Hepatocyte (in vitro differentiated cells): ENCODE measurements at regions not wholly inside any gene's neighbourhood (a gene's known extent, or its start where the extent isn't known, plus 50 kb on each side); places are given as distances from the start of the nearest gene placed in this dataset.

Source experiments
- DNase-seq: peaks from one replicate; pipeline ENCODE4 v3.0.0-alpha.2; 2016; ENCODE audit warnings: low spot score
- H2AFZ ChIP-seq: fragments of 200-600 bp; sonication (generic); 2 replicates; pipeline ENCODE4 v1.6.0; 2016; ENCODE audit warnings: antibody characterized with exemption, mild to moderate bottlenecking
- H3K27ac ChIP-seq: fragments of 200-600 bp; sonication (generic); 2 replicates; pipeline ENCODE4 v1.5.1; 2016; ENCODE audit warnings: mild to moderate bottlenecking
- H3K27me3 ChIP-seq: fragments of 200-600 bp; sonication (generic); 2 replicates; pipeline ENCODE4 v1.6.1; 2016
- H3K36me3 ChIP-seq: fragments of 200-600 bp; sonication (generic); replicated peaks from 2 replicates; pipeline ENCODE4 v1.5.1; 2016; ENCODE audit warnings: low read depth; ENCODE audit not compliant: insufficient read depth
- H3K4me1 ChIP-seq: fragments of 200-600 bp; sonication (generic); 2 replicates; pipeline ENCODE4 v1.5.1; 2016; ENCODE audit warnings: mild to moderate bottlenecking, moderate library complexity; ENCODE audit not compliant: insufficient read depth
- H3K4me2 ChIP-seq: fragments of 200-600 bp; sonication (generic); 2 replicates; pipeline ENCODE4 v1.6.0; 2016
- H3K4me3 ChIP-seq: fragments of 200-600 bp; sonication (generic); 2 replicates; pipeline ENCODE4 v1.5.1; 2016; ENCODE audit warnings: mild to moderate bottlenecking
- H3K79me2 ChIP-seq: fragments of 200-600 bp; sonication (generic); 2 replicates; pipeline ENCODE4 v1.6.0; 2017; ENCODE audit warnings: mild to moderate bottlenecking
- H3K9me2 ChIP-seq: fragments of 200-600 bp; sonication (generic); replicated peaks from 2 replicates; pipeline ENCODE4 v1.6.0; 2017; ENCODE audit warnings: mild to moderate bottlenecking; ENCODE audit not compliant: insufficient read depth
- H3K9me3 ChIP-seq: fragments of 200-600 bp; sonication (generic); 2 replicates; pipeline ENCODE4 v1.5.1; 2016; ENCODE audit warnings: low read depth, mild to moderate bottlenecking
- H4K20me1 ChIP-seq: fragments of 200-600 bp; sonication (generic); 2 replicates; pipeline ENCODE4 v1.6.0; 2016; ENCODE audit warnings: mild to moderate bottlenecking; ENCODE audit not compliant: insufficient read depth, poor library complexity, severe bottlenecking
- EZH2 ChIP-seq: fragments of 200-600 bp; sonication (generic); IDR thresholded peaks from 2 replicates; pipeline ENCODE4 v1.6.1; 2016; ENCODE audit warnings: antibody characterized with exemption, mild to moderate bottlenecking, borderline replicate concordance
- EZH2phosphoT487 ChIP-seq: fragments of 200-600 bp; sonication (generic); IDR thresholded peaks from one replicate; pipeline ENCODE4 v1.6.1; 2018; ENCODE audit warnings: antibody characterized with exemption, mild to moderate bottlenecking, low read depth, moderate library complexity; ENCODE audit not compliant: unreplicated experiment, severe bottlenecking
- WGBS: methylation state at CpG from one replicate; pipeline ENCODE4 v1.1.6; 2016; ENCODE audit warnings: low lambda C conversion rate; ENCODE audit errors: missing lambda C conversion rate; 5-methylcytosine and 5-hydroxymethylcytosine counted together
- TF ChIP-seq, protein P1 (sequence below): fragments of 200-600 bp; sonication (generic); IDR thresholded peaks from 2 replicates; pipeline ENCODE4 v1.5.1; 2016; ENCODE audit warnings: antibody characterized with exemption, mild to moderate bottlenecking; ENCODE audit not compliant: poor library complexity

DNA sequence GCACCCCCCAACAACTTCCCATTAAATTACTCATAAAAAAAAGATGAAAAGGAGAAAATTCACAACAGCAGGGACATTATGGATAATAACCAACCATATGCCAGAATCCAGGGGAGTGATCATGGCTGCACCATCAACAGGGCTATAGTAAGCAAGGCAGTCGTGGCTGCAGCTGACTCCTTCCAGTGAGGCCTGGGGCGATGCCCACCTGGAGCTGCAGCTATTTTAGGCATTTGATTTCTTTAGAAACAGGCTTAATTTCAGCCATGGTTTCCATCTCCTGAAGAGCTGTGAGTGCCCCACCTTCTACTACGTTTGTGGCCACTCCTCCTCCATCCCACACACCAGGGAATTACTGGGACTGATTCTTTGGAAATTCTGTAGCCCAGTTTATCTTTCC lies 84.0 kb downstream of the MINAR1 start:
- Histone ChIP-seq H3K36me3 (no peaks in the 10 kb centered on the region), H2AFZ (no peak overlapping the region), H3K27me3 (no peaks in the 10 kb centered on the region), H3K4me2 (no peak overlapping the region), H3K27ac (no peak overlapping the region), H3K4me3 (no peak overlapping the region), H3K4me1 (no peaks in the 10 kb centered on the region), H3K9me3 (no peaks in the 10 kb centered on the region), H3K9me2 (no peaks in the 10 kb centered on the region), H3K79me2 (no peaks in the 10 kb centered on the region), H4K20me1 (no peaks in the 10 kb centered on the region)
- DNase-seq: no peak
- 53% methylated on average over 3 of the region's 3 CpGs for WGBS
- TF ChIP-seq EZH2 (no peak), EZH2phosphoT487 (no peak)
- TF ChIP-seq, protein P1, sequence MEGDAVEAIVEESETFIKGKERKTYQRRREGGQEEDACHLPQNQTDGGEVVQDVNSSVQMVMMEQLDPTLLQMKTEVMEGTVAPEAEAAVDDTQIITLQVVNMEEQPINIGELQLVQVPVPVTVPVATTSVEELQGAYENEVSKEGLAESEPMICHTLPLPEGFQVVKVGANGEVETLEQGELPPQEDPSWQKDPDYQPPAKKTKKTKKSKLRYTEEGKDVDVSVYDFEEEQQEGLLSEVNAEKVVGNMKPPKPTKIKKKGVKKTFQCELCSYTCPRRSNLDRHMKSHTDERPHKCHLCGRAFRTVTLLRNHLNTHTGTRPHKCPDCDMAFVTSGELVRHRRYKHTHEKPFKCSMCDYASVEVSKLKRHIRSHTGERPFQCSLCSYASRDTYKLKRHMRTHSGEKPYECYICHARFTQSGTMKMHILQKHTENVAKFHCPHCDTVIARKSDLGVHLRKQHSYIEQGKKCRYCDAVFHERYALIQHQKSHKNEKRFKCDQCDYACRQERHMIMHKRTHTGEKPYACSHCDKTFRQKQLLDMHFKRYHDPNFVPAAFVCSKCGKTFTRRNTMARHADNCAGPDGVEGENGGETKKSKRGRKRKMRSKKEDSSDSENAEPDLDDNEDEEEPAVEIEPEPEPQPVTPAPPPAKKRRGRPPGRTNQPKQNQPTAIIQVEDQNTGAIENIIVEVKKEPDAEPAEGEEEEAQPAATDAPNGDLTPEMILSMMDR: no peak

DNA sequence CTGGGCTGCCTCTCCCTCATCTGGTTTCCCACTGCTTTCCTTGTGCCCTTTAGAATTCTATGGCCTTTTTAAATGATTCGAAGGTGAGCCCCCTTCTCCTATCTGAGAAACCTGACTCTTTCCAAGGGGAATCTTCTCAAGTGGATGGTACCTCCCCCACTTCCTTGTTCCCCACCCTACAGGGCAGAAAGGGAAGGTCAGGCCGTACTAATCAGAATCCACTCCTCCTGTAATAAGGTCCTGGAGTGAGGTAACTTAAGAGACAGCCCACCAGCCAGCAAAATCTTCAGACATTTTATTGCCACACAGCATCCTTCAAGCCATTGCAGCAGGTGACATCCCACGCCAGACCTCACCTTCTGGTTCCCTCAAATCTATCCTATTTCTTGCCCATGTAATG lies 84.5 kb downstream of the MINAR1 start:
- no peak for TF ChIP-seq EZH2phosphoT487
- 92% methylated on average over 3 of the region's 3 CpGs for whole genome bisulfite sequencing
- H3K4me1 ChIP-seq: no peaks in the 10 kb centered on the region

DNA sequence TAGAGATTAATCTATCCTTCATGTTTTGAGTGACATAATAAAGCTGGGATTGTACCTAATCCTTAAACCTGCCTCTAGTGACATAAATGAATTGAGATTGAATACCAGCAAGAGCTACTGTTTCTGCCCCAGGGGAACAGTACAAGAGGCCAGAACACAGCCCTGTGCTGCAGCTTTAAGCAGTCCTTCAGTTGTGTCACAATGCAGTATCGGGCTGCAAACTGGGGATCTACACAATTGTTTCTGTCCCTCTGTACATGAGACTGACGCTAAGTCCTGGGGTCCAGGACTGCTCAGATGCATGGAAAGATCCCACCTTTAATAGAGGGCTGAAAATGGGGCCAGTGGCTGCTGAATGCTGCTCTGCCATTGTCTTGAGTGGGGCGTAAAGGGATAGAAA lies 87.5 kb downstream of the MINAR1 start:
- Histone ChIP-seq H3K4me3 (no peak overlapping the region), H3K79me2 (no peaks in the 10 kb centered on the region), H3K9me3 (no peaks in the 10 kb centered on the region), H3K4me2 (no peak overlapping the region), H2AFZ (no peak overlapping the region), H3K27ac (no peak overlapping the region), H4K20me1 (no peaks in the 10 kb centered on the region), H3K36me3 (no peaks in the 10 kb centered on the region), H3K27me3 (no peaks in the 10 kb centered on the region), H3K9me2 (no peaks in the 10 kb centered on the region), H3K4me1 (no peaks in the 10 kb centered on the region)
- no peak for DNase-seq
- WGBS: 88% methylated on average over 3 of the region's 3 CpGs
- TF ChIP-seq, protein P1: no peak
- no peak for TF ChIP-seq EZH2phosphoT487
- no peak for TF ChIP-seq EZH2

More for the DNA sequence above, 84.5 kb downstream of the MINAR1 start:
- no peak overlapping the region for H2AFZ ChIP-seq
- no peak for DNase-seq
- no peaks in the 10 kb centered on the region for H3K79me2 ChIP-seq
- H3K27me3 ChIP-seq: no peaks in the 10 kb centered on the region
- H3K4me3 ChIP-seq: no peak overlapping the region
- H3K36me3 ChIP-seq: no peaks in the 10 kb centered on the region
- no peaks in the 10 kb centered on the region for H4K20me1 ChIP-seq
- no peak overlapping the region for H3K4me2 ChIP-seq
- H3K9me3 ChIP-seq: no peaks in the 10 kb centered on the region
- H3K9me2 ChIP-seq: no peaks in the 10 kb centered on the region
- no peak overlapping the region for H3K27ac ChIP-seq

DNA sequence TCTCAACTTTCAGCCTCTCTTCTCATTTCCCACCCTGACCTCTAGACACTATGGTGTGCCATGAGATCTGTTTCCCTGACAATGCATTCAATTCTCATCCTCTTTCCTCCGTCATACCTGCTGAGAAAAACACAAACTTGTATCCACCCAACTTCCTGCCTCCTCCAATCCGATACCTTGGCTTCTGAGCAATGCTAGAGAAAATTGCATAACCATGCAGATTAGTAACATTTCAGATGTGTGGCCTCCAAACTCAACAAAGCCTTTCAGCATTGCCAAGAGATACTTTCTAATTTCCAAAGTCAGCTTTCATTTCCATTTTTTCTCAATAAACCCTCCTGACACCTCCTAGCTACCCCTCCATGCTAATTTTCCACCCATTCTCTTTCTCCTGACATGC lies 88.5 kb downstream of the MINAR1 start:
- WGBS: 93% methylated on average over 2 of the region's 2 CpGs
- DNase-seq: no peak
- H4K20me1 ChIP-seq: no peaks in the 10 kb centered on the region

More for the DNA sequence above, 88.5 kb downstream of the MINAR1 start:
- Histone ChIP-seq H3K4me2 (no peak overlapping the region), H3K36me3 (no peaks in the 10 kb centered on the region), H3K27ac (no peak overlapping the region), H2AFZ (no peak overlapping the region), H3K79me2 (no peaks in the 10 kb centered on the region), H3K9me3 (no peaks in the 10 kb centered on the region), H3K4me3 (no peak overlapping the region), H3K4me1 (no peaks in the 10 kb centered on the region), H3K9me2 (no peaks in the 10 kb centered on the region), H3K27me3 (no peaks in the 10 kb centered on the region)
- TF ChIP-seq, protein P1: no peak
- TF ChIP-seq EZH2phosphoT487 (no peak), EZH2 (no peak)
